ENCODE measurements at regions not wholly inside any gene's neighbourhood (a gene's known extent, or its start where the extent isn't known, plus 50 kb on each side); places are given as distances from the start of the nearest gene placed in this dataset.

- TF ChIP-seq POLR2A (IDR thresholded peaks at IDR 0.05; ENCODE audit: borderline replicate concordance, extremely low read depth, insufficient read depth, insufficient read length) = no peak
- no peak for TF ChIP-seq REST (IDR thresholded peaks at IDR 0.05; ENCODE audit: low read depth)
- no peak for TF ChIP-seq ZBTB33 (IDR thresholded peaks at IDR 0.05; ENCODE audit: extremely low read depth, insufficient replicate concordance, low read length)
Observed at GRCh38 chr13:22311734-22312404, 641.0 kb downstream of the FGF9 start.

Measured in HCT116 (cell line).